HAP-1 (cell line): ENCODE measurements at regions not wholly inside any gene's neighbourhood (a gene's known extent, or its start where the extent isn't known, plus 50 kb on each side); places are given as distances from the start of the nearest gene placed in this dataset.
"Not testable (repeated sequence)": the region's sequence is repeated elsewhere in the genome, so short reads cannot be mapped to it uniquely, and the experiment has no call there.

Experiments
- DNase-seq, 2 experiments: peaks; one replicate each; pipeline ENCODE4 v3.0.0-alpha.2; 2016 to 2020; ENCODE audit warnings: low spot score in 2 of 2
- H3K27me3 ChIP-seq: fragments of 250-450 bp; sonication (Bioruptor Pico); 2 replicates; pipeline ENCODE4 v1.5.1; 2020; ENCODE audit warnings: low read depth, mild to moderate bottlenecking, moderate library complexity
- H3K36me3 ChIP-seq: fragments of 250-450 bp; sonication (Bioruptor Pico); replicated peaks from 2 replicates; pipeline ENCODE4 v1.5.1; 2020; ENCODE audit warnings: mild to moderate bottlenecking
- H3K4me1 ChIP-seq: fragments of 250-450 bp; sonication (Bioruptor Pico); 2 replicates; pipeline ENCODE4 v1.5.1; 2020; ENCODE audit warnings: mild to moderate bottlenecking
- H3K4me3 ChIP-seq: fragments of 250-450 bp; sonication (Bioruptor Pico); 2 replicates; pipeline ENCODE4 v1.5.1; 2020; ENCODE audit warnings: mild to moderate bottlenecking, moderate library complexity
- H3K9me3 ChIP-seq: fragments of 250-450 bp; sonication (Bioruptor Pico); 2 replicates; pipeline ENCODE4 v1.5.1; 2020; ENCODE audit warnings: mild to moderate bottlenecking, moderate library complexity
- in situ Hi-C: fragments of 300-500 bp; cut with MboI; formaldehyde crosslinking; loops from 3 replicates; pipeline ENCODE4 v1.14.3; 2020; ENCODE audit warnings: low sequenced_read_pairs, inconsistent platforms, mixed read lengths

GRCh38 chr6:150764334-150765066, 101.0 kb upstream of the MTHFD1L start:
- no peak overlapping the region for H3K4me3 ChIP-seq
- H3K36me3 ChIP-seq = no peaks in the 10 kb centered on the region
- in situ Hi-C loops = no loop called here
- H3K9me3 ChIP-seq = no peaks in the 10 kb centered on the region
- H3K4me1 ChIP-seq = peaks cover 76% of the 10 kb centered on the region
- no peak for DNase-seq
- H3K27me3 ChIP-seq = no peaks in the 10 kb centered on the region

- Histone ChIP-seq H3K9me3 (no peaks in the 10 kb centered on the region), H3K27me3 (no peaks in the 10 kb centered on the region), H3K4me3 (no peak overlapping the region), H3K36me3 (peaks cover 2% of the 10 kb centered on the region; the same call in 1 of the 2 replicates), H3K4me1 (peaks cover 70% of the 10 kb centered on the region)
- no peak for DNase-seq
- in situ Hi-C loops = no loop called here
Measured at GRCh38 chr6:150765067-150765764, 100.3 kb upstream of the MTHFD1L start.

GRCh38 chr6:150766201-150766997, 99.1 kb upstream of the MTHFD1L start:
- Histone ChIP-seq H3K27me3 (no peaks in the 10 kb centered on the region), H3K4me3 (no peak overlapping the region), H3K4me1 (peaks cover 61% of the 10 kb centered on the region), H3K9me3 (no peaks in the 10 kb centered on the region), H3K36me3 (peaks cover 6% of the 10 kb centered on the region)
- in situ Hi-C loops = no loop called here
- DNase-seq = peak; percentile 83 to 93

- Histone ChIP-seq H3K4me3 (no peak overlapping the region), H3K36me3 (peaks cover 7% of the 10 kb centered on the region), H3K9me3 (no peaks in the 10 kb centered on the region), H3K4me1 (peaks cover 53% of the 10 kb centered on the region), H3K27me3 (no peaks in the 10 kb centered on the region)
- in situ Hi-C loops = no loop called here
- peak in 1 of 2 experiments; percentile 90 for DNase-seq
Measured at GRCh38 chr6:150767161-150767560, 98.3 kb upstream of the MTHFD1L start.

- Histone ChIP-seq H3K4me3 (no peak overlapping the region; the same call in 1 of the 2 replicates), H3K36me3 (peaks cover 12% of the 10 kb centered on the region), H3K9me3 (no peaks in the 10 kb centered on the region), H3K27me3 (no peaks in the 10 kb centered on the region), H3K4me1 (peaks cover 49% of the 10 kb centered on the region)
- in situ Hi-C loops = no loop called here
- DNase-seq = peak in 1 of 2 experiments; percentile 80
Measured at GRCh38 chr6:150767571-150768018, 97.9 kb upstream of the MTHFD1L start.

- no peak for DNase-seq
- Histone ChIP-seq H3K4me1 (peaks cover 37% of the 10 kb centered on the region), H3K4me3 (no peak overlapping the region), H3K36me3 (peaks cover 24% of the 10 kb centered on the region), H3K9me3 (peaks cover 7% of the 10 kb centered on the region), H3K27me3 (no peaks in the 10 kb centered on the region)
- in situ Hi-C loops = no loop called here
Measured at GRCh38 chr6:150770637-150771036, 94.9 kb upstream of the MTHFD1L start.

GRCh38 chr6:150773969-150774368, 91.5 kb upstream of the MTHFD1L start:
- Histone ChIP-seq H3K4me3 (no peak overlapping the region), H3K27me3 (no peaks in the 10 kb centered on the region), H3K9me3 (peaks cover 7% of the 10 kb centered on the region), H3K4me1 (peaks cover 17% of the 10 kb centered on the region), H3K36me3 (peaks cover 30% of the 10 kb centered on the region)
- in situ Hi-C loops = no loop called here
- DNase-seq = no peak

GRCh38 chr6:150775415-150776203, 89.9 kb upstream of the MTHFD1L start:
- peaks cover 7% of the 10 kb centered on the region for H3K9me3 ChIP-seq
- H3K36me3 ChIP-seq = peaks cover 30% of the 10 kb centered on the region
- H3K4me3 ChIP-seq = peak overlapping the region; percentile 3
- no peaks in the 10 kb centered on the region for H3K27me3 ChIP-seq
- peaks cover 17% of the 10 kb centered on the region for H3K4me1 ChIP-seq
- DNase-seq = peak; percentile 86 to 95
- in situ Hi-C loops = no loop called here

- in situ Hi-C loops = no loop called here
- Histone ChIP-seq H3K9me3 (peaks cover 7% of the 10 kb centered on the region), H3K27me3 (no peaks in the 10 kb centered on the region)
Measured at GRCh38 chr6:150777736-150778135, 87.8 kb upstream of the MTHFD1L start.

GRCh38 chr6:150783813-150784212, 81.7 kb upstream of the MTHFD1L start:
- Histone ChIP-seq H3K4me3 (no peak overlapping the region), H3K27me3 (no peaks in the 10 kb centered on the region), H3K36me3 (peaks cover 39% of the 10 kb centered on the region), H3K4me1 (peaks cover 9% of the 10 kb centered on the region), H3K9me3 (no peaks in the 10 kb centered on the region)
- in situ Hi-C loops = no loop called here
- DNase-seq = no peak

More at GRCh38 chr6:150777736-150778135, 87.8 kb upstream of the MTHFD1L start:
- Histone ChIP-seq H3K4me3 (no peak overlapping the region), H3K36me3 (peaks cover 28% of the 10 kb centered on the region), H3K4me1 (peaks cover 17% of the 10 kb centered on the region)
- peak; percentile 44 to 61 for DNase-seq

GRCh38 chr6:150787429-150787828, 78.1 kb upstream of the MTHFD1L start:
- H3K36me3 ChIP-seq = peaks cover 39% of the 10 kb centered on the region
- in situ Hi-C loops = no loop called here

GRCh38 chr6:150788089-150788488, 77.4 kb upstream of the MTHFD1L start:
- Histone ChIP-seq H3K27me3 (no peaks in the 10 kb centered on the region), H3K9me3 (no peaks in the 10 kb centered on the region), H3K4me1 (peaks cover 9% of the 10 kb centered on the region), H3K4me3 (no peak overlapping the region), H3K36me3 (peaks cover 36% of the 10 kb centered on the region)
- in situ Hi-C loops = no loop called here
- DNase-seq = no peak

More at GRCh38 chr6:150787429-150787828, 78.1 kb upstream of the MTHFD1L start:
- Histone ChIP-seq H3K4me1 (peaks cover 9% of the 10 kb centered on the region), H3K9me3 (no peaks in the 10 kb centered on the region), H3K4me3 (no peak overlapping the region), H3K27me3 (no peaks in the 10 kb centered on the region)
- DNase-seq = no peak

GRCh38 chr6:150789906-150790305, 75.6 kb upstream of the MTHFD1L start:
- H3K4me3 ChIP-seq, H3K4me1 ChIP-seq, H3K27me3 ChIP-seq, in situ Hi-C loops, DNase-seq, H3K9me3 ChIP-seq: not testable (repeated sequence)
- H3K36me3 ChIP-seq = peaks cover 36% of the 10 kb centered on the region
